ENCODE measurements at regions not wholly inside any gene's neighbourhood (a gene's known extent, or its start where the extent isn't known, plus 50 kb on each side); places are given as distances from the start of the nearest gene placed in this dataset.

- Histone ChIP-seq H3K27me3 (ENCODE audit: insufficient read depth, low read length, poor library complexity) (no peaks in the 10 kb centered on the region), H2BK5ac (ENCODE audit: low read length) (no peak overlapping the region), H4K8ac (ENCODE audit: low read depth, low read length) (no peak overlapping the region), H3K4me2 (ENCODE audit: low read length) (no peak overlapping the region), H3K36me3 (ENCODE audit: control insufficient read depth, insufficient read depth, low read length) (no peaks in the 10 kb centered on the region), H4K5ac (ENCODE audit: low read length) (no peak overlapping the region), H3K56ac (ENCODE audit: low read length) (no peak overlapping the region), H3K23ac (ENCODE audit: low read length) (no peak overlapping the region), H3K9ac (ENCODE audit: low read length) (no peak overlapping the region), H3K4ac (ENCODE audit: low read depth, low read length) (no peak overlapping the region), H2BK15ac (replicated peaks; ENCODE audit: low read depth) (no peak overlapping the region), H3K4me3 (ENCODE audit: low read length) (no peak overlapping the region), H3K79me2 (ENCODE audit: control insufficient read depth, insufficient read depth, low read length) (no peaks in the 10 kb centered on the region), H2AK5ac (ENCODE audit: low read length) (no peak overlapping the region), H3K79me1 (ENCODE audit: low read length) (no peaks in the 10 kb centered on the region), H3K27ac (ENCODE audit: low read depth, low read length) (no peak overlapping the region), H3K18ac (ENCODE audit: low read length) (no peak overlapping the region), H2BK120ac (ENCODE audit: low read depth, low read length) (no peak overlapping the region), H3K4me1 (ENCODE audit: control insufficient read depth, low read depth, low read length) (no peaks in the 10 kb centered on the region)
- no peak for DNase-seq
- WGBS (ENCODE audit: extremely low coverage, insufficient coverage, low lambda C conversion rate): no CpG with 5 or more reads among the region's 1 CpG
These were observed 264.3 kb downstream of the PTEN start for GRCh38 chr10:88127766-88128165.

- H3K23ac ChIP-seq (ENCODE audit: low read length): no peak overlapping the region
- H2AK5ac ChIP-seq (ENCODE audit: low read length): no peak overlapping the region
- no peak for DNase-seq
- no peaks in the 10 kb centered on the region for H3K4me1 ChIP-seq (ENCODE audit: control insufficient read depth, low read depth, low read length)
- no peaks in the 10 kb centered on the region for H3K27me3 ChIP-seq (ENCODE audit: insufficient read depth, low read length, poor library complexity)
- H3K79me2 ChIP-seq (ENCODE audit: control insufficient read depth, insufficient read depth, low read length): no peaks in the 10 kb centered on the region
- H3K4me3 ChIP-seq (ENCODE audit: low read length): no peak overlapping the region
- no CpG with 5 or more reads among the region's 2 CpGs for WGBS (ENCODE audit: extremely low coverage, insufficient coverage, low lambda C conversion rate)
- H2BK5ac ChIP-seq (ENCODE audit: low read length): no peak overlapping the region
- no peak overlapping the region for H2BK15ac ChIP-seq (replicated peaks; ENCODE audit: low read depth)
- H3K4ac ChIP-seq (ENCODE audit: low read depth, low read length): no peak overlapping the region
- no peak overlapping the region for H3K9ac ChIP-seq (ENCODE audit: low read length)
- H3K56ac ChIP-seq (ENCODE audit: low read length): no peak overlapping the region
- H2BK120ac ChIP-seq (ENCODE audit: low read depth, low read length): no peak overlapping the region
- no peak overlapping the region for H4K5ac ChIP-seq (ENCODE audit: low read length)
- H3K27ac ChIP-seq (ENCODE audit: low read depth, low read length): no peak overlapping the region
- no peak overlapping the region for H3K18ac ChIP-seq (ENCODE audit: low read length)
- H3K36me3 ChIP-seq (ENCODE audit: control insufficient read depth, insufficient read depth, low read length): no peaks in the 10 kb centered on the region
- H3K4me2 ChIP-seq (ENCODE audit: low read length): no peak overlapping the region
- no peaks in the 10 kb centered on the region for H3K79me1 ChIP-seq (ENCODE audit: low read length)
- H4K8ac ChIP-seq (ENCODE audit: low read depth, low read length): no peak overlapping the region
These were observed 265.6 kb downstream of the PTEN start for GRCh38 chr10:88129013-88129412.

GRCh38 chr10:88130912-88131311, 267.5 kb downstream of the PTEN start:
- no peak overlapping the region for H4K5ac ChIP-seq (ENCODE audit: low read length)
- H4K8ac ChIP-seq (ENCODE audit: low read depth, low read length): no peak overlapping the region
- H3K79me1 ChIP-seq (ENCODE audit: low read length): no peaks in the 10 kb centered on the region
- no CpG with 5 or more reads among the region's 1 CpG for WGBS (ENCODE audit: extremely low coverage, insufficient coverage, low lambda C conversion rate)
- no peak for DNase-seq
- H3K23ac ChIP-seq (ENCODE audit: low read length): no peak overlapping the region
- no peaks in the 10 kb centered on the region for H3K36me3 ChIP-seq (ENCODE audit: control insufficient read depth, insufficient read depth, low read length)
- no peak overlapping the region for H2BK15ac ChIP-seq (replicated peaks; ENCODE audit: low read depth)
- H3K27ac ChIP-seq (ENCODE audit: low read depth, low read length): no peak overlapping the region
- no peak overlapping the region for H3K4ac ChIP-seq (ENCODE audit: low read depth, low read length)
- H3K4me2 ChIP-seq (ENCODE audit: low read length): no peak overlapping the region
- H3K4me1 ChIP-seq (ENCODE audit: control insufficient read depth, low read depth, low read length): no peaks in the 10 kb centered on the region
- H3K4me3 ChIP-seq (ENCODE audit: low read length): no peak overlapping the region
- no peak overlapping the region for H3K9ac ChIP-seq (ENCODE audit: low read length)
- no peaks in the 10 kb centered on the region for H3K79me2 ChIP-seq (ENCODE audit: control insufficient read depth, insufficient read depth, low read length)
- no peak overlapping the region for H2BK5ac ChIP-seq (ENCODE audit: low read length)
- no peaks in the 10 kb centered on the region for H3K27me3 ChIP-seq (ENCODE audit: insufficient read depth, low read length, poor library complexity)
- H3K18ac ChIP-seq (ENCODE audit: low read length): no peak overlapping the region
- no peak overlapping the region for H3K56ac ChIP-seq (ENCODE audit: low read length)
- no peak overlapping the region for H2AK5ac ChIP-seq (ENCODE audit: low read length)
- no peak overlapping the region for H2BK120ac ChIP-seq (ENCODE audit: low read depth, low read length)

GRCh38 chr10:88131511-88132139, 268.2 kb downstream of the PTEN start:
- H3K4me2 ChIP-seq (ENCODE audit: low read length): no peak overlapping the region
- H3K4me3 ChIP-seq (ENCODE audit: low read length): no peak overlapping the region
- no peak overlapping the region for H3K27ac ChIP-seq (ENCODE audit: low read depth, low read length)
- no peaks in the 10 kb centered on the region for H3K4me1 ChIP-seq (ENCODE audit: control insufficient read depth, low read depth, low read length)
- no peak overlapping the region for H3K23ac ChIP-seq (ENCODE audit: low read length)
- no peak overlapping the region for H2AK5ac ChIP-seq (ENCODE audit: low read length)
- WGBS (ENCODE audit: extremely low coverage, insufficient coverage, low lambda C conversion rate): no CpG with 5 or more reads among the region's 7 CpGs
- H3K4ac ChIP-seq (ENCODE audit: low read depth, low read length): no peak overlapping the region
- no peak overlapping the region for H3K9ac ChIP-seq (ENCODE audit: low read length)
- no peak overlapping the region for H4K5ac ChIP-seq (ENCODE audit: low read length)
- H2BK15ac ChIP-seq (replicated peaks; ENCODE audit: low read depth): no peak overlapping the region
- no peak overlapping the region for H2BK120ac ChIP-seq (ENCODE audit: low read depth, low read length)
- H3K18ac ChIP-seq (ENCODE audit: low read length): no peak overlapping the region
- H3K27me3 ChIP-seq (ENCODE audit: insufficient read depth, low read length, poor library complexity): no peaks in the 10 kb centered on the region
- H3K79me1 ChIP-seq (ENCODE audit: low read length): no peaks in the 10 kb centered on the region
- H2BK5ac ChIP-seq (ENCODE audit: low read length): no peak overlapping the region
- H3K79me2 ChIP-seq (ENCODE audit: control insufficient read depth, insufficient read depth, low read length): no peaks in the 10 kb centered on the region
- no peak overlapping the region for H3K56ac ChIP-seq (ENCODE audit: low read length)
- H4K8ac ChIP-seq (ENCODE audit: low read depth, low read length): no peak overlapping the region
- peak; percentile 42 for DNase-seq
- H3K36me3 ChIP-seq (ENCODE audit: control insufficient read depth, insufficient read depth, low read length): no peaks in the 10 kb centered on the region

- no peak overlapping the region for H3K18ac ChIP-seq (ENCODE audit: low read length)
- no peak overlapping the region for H3K4ac ChIP-seq (ENCODE audit: low read depth, low read length)
- no peaks in the 10 kb centered on the region for H3K79me1 ChIP-seq (ENCODE audit: low read length)
- no peaks in the 10 kb centered on the region for H3K79me2 ChIP-seq (ENCODE audit: control insufficient read depth, insufficient read depth, low read length)
- H3K4me3 ChIP-seq (ENCODE audit: low read length): no peak overlapping the region
- no peak overlapping the region for H2BK15ac ChIP-seq (replicated peaks; ENCODE audit: low read depth)
- no peak overlapping the region for H2BK120ac ChIP-seq (ENCODE audit: low read depth, low read length)
- no peak overlapping the region for H4K5ac ChIP-seq (ENCODE audit: low read length)
- H3K27me3 ChIP-seq (ENCODE audit: insufficient read depth, low read length, poor library complexity): no peaks in the 10 kb centered on the region
- no peak overlapping the region for H4K8ac ChIP-seq (ENCODE audit: low read depth, low read length)
- no peak for DNase-seq
- H3K56ac ChIP-seq (ENCODE audit: low read length): no peak overlapping the region
- no peak overlapping the region for H3K23ac ChIP-seq (ENCODE audit: low read length)
- no peak overlapping the region for H2AK5ac ChIP-seq (ENCODE audit: low read length)
- no peak overlapping the region for H3K9ac ChIP-seq (ENCODE audit: low read length)
- peaks cover 1% of the 10 kb centered on the region for H3K4me1 ChIP-seq (ENCODE audit: control insufficient read depth, low read depth, low read length)
- no CpG with 5 or more reads among the region's 2 CpGs for WGBS (ENCODE audit: extremely low coverage, insufficient coverage, low lambda C conversion rate)
- H2BK5ac ChIP-seq (ENCODE audit: low read length): no peak overlapping the region
- H3K4me2 ChIP-seq (ENCODE audit: low read length): no peak overlapping the region
- H3K36me3 ChIP-seq (ENCODE audit: control insufficient read depth, insufficient read depth, low read length): no peaks in the 10 kb centered on the region
- no peak overlapping the region for H3K27ac ChIP-seq (ENCODE audit: low read depth, low read length)
These were observed 273.3 kb downstream of the PTEN start for GRCh38 chr10:88136712-88137111.

GRCh38 chr10:88138319-88138848, 275.0 kb downstream of the PTEN start:
- H3K27me3 ChIP-seq (ENCODE audit: insufficient read depth, low read length, poor library complexity): no peaks in the 10 kb centered on the region
- no peak overlapping the region for H3K56ac ChIP-seq (ENCODE audit: low read length)
- no peak overlapping the region for H2BK5ac ChIP-seq (ENCODE audit: low read length)
- no peaks in the 10 kb centered on the region for H3K79me2 ChIP-seq (ENCODE audit: control insufficient read depth, insufficient read depth, low read length)
- no peaks in the 10 kb centered on the region for H3K36me3 ChIP-seq (ENCODE audit: control insufficient read depth, insufficient read depth, low read length)
- H2BK120ac ChIP-seq (ENCODE audit: low read depth, low read length): no peak overlapping the region
- H3K4ac ChIP-seq (ENCODE audit: low read depth, low read length): no peak overlapping the region
- H3K18ac ChIP-seq (ENCODE audit: low read length): no peak overlapping the region
- no CpG with 5 or more reads among the region's 2 CpGs for WGBS (ENCODE audit: extremely low coverage, insufficient coverage, low lambda C conversion rate)
- DNase-seq: no peak
- no peak overlapping the region for H3K4me3 ChIP-seq (ENCODE audit: low read length)
- H3K27ac ChIP-seq (ENCODE audit: low read depth, low read length): no peak overlapping the region
- no peak overlapping the region for H2AK5ac ChIP-seq (ENCODE audit: low read length)
- H2BK15ac ChIP-seq (replicated peaks; ENCODE audit: low read depth): no peak overlapping the region
- H4K8ac ChIP-seq (ENCODE audit: low read depth, low read length): no peak overlapping the region
- no peak overlapping the region for H3K4me2 ChIP-seq (ENCODE audit: low read length)
- H3K79me1 ChIP-seq (ENCODE audit: low read length): no peaks in the 10 kb centered on the region
- peaks cover 1% of the 10 kb centered on the region for H3K4me1 ChIP-seq (ENCODE audit: control insufficient read depth, low read depth, low read length)
- no peak overlapping the region for H3K23ac ChIP-seq (ENCODE audit: low read length)
- no peak overlapping the region for H4K5ac ChIP-seq (ENCODE audit: low read length)
- H3K9ac ChIP-seq (ENCODE audit: low read length): no peak overlapping the region

Measured in mesendoderm (in vitro differentiated cells).